NCI-H1694 treated with DMSO at 0.1 percent for 48 hours (cell line): ENCODE measurements at regions not wholly inside any gene's neighbourhood (a gene's known extent, or its start where the extent isn't known, plus 50 kb on each side); places are given as distances from the start of the nearest gene placed in this dataset.
"Not testable (repeated sequence)": the region's sequence is repeated elsewhere in the genome, so short reads cannot be mapped to it uniquely, and the experiment has no call there.

Source experiments
- DNase-seq: peaks from one replicate; lab custom pipeline; 2025; lab: John Stamatoyannopoulos, UW

DNA sequence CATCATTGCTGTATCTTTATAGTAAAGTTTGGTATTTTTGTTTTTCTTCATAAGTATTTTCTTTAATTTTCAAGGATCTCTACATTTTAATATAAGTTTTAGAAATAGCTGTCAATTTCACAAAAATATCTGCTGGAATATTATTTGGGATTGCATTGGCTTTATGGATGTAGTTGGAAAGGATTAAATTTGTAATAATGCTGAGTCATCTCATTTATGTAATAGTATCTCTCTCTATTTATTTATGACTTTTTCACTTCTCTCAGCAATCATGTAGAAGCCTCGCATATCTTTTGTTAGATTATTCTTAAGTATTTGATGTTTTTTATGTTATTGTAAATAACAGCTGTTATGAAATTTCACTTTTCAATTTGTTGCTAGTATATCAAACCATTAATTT is 223.1 kb upstream of the POGK start:
- no peak for DNase-seq

DNA sequence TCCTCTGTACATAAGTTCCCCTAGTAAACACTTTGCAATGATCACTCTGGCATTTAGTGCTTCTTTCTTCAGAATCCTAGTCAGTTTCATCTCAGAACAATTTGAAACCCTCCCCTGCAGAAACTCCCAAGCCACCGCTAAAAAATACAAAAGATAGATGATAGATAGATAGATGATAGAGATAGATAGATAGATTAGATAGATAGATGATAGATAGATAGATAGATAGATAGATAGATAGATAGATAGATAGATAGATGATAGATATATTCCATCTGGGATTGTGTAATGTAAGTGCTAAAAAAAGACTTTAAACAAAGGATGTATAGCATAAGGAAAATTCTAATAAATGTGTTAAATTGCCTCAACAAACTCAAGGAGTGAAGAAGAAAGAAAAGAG is 212.6 kb upstream of the POGK start:
- no peak for DNase-seq

DNA sequence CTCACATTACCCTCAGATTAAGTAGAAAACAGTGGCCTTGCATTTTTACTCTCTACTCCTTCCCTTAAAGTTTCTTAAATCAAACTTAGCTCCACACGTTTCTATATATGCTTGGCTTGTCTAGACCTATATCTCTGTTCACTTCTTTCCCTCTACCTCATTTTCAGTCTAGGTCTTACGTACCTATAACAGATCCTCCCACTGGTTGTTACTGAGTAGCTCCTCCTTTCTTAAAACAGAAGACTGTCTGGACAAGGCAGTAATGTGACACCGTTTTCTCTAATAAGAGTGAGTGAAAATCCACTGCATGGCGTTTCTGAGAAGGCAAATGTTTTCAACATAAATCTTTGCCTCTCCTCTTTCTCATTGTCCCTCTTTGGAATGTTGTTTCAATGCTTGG is 211.7 kb upstream of the POGK start:
- DNase-seq = no peak

DNA sequence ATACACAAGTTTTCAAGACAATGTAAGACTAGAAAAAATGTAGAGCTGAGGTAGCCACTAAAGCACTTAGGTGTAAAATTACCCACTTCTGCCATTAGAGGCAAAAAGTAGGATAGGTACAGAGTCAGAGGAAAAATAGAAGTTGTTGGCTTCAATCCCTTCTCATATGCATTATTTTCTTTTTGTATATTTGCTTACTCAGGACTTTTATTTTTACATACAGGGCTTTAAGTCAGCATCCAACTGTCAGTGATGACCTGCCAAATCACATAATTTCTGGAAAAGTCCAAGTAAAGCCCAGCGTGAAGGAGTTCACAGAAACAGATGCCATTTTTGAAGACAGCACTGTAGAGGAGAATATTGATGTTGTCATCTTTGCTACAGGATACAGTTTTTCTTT is 211.0 kb upstream of the POGK start:
- no peak for DNase-seq

DNA sequence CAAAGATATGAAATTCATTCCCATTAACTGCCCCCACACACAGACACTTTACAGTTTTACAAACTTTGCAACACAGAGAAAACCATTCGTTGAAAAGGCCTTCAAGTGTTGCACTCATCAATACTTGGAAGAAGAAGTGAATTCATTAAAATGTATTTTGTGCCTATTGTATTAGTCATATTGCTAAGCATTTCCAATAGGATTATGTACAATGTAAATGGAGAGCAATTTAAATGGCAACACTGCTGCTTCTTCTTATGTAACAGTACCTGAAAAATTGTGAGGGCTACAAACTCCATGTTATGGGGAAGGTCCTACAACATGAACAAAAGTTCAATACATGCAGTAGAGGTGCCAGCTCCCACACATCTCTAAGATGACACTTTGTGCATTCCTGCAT is 209.3 kb upstream of the POGK start:
- DNase-seq = no peak

DNA sequence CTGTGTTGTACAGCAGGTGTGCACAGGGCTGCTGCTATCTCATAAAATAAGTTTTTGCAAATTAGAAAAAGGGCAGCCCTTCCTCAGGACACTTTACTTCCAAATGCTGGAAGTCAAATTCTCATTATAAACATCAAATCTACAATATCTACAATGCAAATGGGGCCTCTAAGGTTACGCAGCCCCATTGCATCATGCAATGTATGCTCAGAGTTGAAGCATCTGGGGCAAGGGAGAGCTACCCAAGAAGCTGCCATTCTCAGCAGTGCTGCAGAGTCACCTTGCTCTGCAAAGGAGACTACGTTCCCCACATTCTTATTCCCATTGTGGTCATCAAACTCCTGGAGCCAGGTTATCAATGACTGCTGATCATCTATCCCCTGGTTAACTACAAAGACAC is 208.9 kb upstream of the POGK start:
- no peak for DNase-seq

DNA sequence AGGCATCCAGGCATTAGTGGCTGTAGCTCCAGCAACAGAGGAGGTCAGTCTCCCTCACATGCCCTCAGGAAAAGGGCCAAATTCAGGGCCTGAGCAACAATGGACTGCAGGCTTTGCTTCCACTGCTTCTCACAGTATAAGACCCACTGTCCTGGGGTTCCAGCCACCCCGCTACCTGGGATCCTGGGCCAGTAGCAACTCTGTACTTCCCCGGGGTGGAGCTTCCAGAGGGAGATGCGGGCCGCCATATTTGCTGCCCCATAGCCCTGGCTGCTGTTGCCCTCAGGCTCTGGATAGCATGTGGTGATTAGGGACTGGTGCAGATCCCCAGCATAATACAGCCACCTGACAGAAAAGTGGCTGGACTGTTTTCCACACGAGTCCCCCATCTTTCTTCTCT is 201.1 kb upstream of the POGK start:
- no peak for DNase-seq

DNA sequence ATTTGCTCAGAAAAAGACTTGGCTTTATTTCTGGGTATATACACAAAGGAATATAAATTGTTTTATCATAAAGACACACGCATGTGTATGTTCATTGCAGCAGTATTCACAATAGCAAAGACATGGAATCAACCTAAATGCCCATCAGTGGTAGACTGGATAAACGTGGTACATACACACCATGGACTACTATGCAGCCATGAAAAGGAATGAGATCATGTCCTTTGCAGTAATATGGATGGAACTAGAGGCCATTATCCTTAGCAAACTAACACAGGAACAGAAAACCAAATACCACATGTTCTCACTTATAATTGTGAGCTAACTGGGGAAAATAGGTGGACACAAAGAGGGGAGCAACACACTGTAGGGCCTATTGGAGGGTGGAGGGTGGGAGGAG is 182.0 kb upstream of the POGK start:
- DNase-seq = not testable (repeated sequence)

DNA sequence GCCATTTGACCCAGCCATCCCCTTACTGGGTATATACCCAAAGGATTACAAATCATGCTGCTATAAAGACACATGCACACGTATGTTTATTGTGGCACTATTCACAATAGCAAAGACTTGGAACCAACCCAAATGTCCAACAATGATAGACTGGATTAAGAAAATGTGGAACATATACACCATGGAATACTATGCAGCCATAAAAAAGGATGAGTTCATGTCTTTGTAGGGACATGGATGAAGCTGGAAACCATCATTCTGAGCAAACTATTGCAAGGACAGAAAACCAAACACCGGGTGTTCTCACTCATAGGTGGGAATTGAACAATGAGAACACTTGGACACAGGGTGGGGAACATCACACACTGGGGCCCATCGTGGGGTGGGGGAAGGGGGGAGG is 172.5 kb upstream of the POGK start:
- not testable (repeated sequence) for DNase-seq

DNA sequence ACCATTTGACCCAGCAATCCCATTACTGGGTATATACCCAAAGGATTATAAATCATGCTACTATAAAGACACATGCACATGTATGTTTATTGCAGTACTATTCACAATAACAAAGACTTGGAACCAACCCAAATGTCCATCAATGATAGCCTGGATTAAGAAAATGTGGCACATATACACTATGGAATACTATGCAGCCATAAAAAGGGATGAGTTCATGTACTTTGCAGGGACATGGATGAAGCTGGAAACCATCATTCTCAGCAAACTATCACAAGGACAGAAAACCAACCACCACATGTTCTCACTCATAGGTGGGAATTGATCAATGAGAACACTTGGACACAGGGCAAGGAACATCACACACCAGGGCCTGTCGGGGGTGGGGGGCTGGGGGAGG is 171.7 kb upstream of the POGK start:
- DNase-seq = not testable (repeated sequence)

DNA sequence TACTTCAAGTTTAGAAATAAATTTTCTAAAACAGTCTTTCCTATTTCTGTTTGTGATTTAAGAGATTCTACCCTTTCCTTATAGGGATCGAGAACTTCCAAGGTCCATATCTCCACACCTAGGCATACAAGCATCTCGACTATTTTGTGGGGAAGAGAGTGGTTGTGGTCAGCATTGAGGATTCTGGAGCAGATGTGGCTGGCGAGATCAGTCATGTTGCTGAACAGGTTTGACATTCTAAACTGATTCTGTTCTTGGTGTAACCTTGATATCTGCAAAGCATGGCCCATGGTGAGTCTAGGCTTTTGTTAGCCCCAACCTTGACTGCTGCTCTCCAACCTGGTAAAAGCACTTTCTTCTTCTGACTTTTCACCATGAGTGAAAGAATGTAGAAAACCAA is 167.6 kb upstream of the POGK start:
- no peak for DNase-seq

DNA sequence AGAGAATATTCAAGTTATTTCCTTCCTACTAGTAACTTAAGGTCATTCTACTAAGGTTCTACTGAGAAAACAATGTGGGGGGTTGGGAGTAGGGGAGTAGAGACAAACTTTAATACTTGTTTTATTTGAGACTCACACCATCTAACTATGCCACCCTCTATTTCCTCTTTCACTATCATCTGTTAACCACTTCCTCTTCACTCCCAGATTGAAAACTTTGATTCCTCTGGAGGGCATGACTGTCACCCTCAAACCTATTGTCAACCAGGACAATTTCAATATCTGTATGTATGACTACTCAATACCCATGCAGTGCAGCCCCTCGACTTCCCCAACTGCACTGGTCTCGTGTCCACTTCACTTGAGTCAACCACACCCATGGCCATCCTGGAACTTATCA is 165.6 kb upstream of the POGK start:
- no peak for DNase-seq

DNA sequence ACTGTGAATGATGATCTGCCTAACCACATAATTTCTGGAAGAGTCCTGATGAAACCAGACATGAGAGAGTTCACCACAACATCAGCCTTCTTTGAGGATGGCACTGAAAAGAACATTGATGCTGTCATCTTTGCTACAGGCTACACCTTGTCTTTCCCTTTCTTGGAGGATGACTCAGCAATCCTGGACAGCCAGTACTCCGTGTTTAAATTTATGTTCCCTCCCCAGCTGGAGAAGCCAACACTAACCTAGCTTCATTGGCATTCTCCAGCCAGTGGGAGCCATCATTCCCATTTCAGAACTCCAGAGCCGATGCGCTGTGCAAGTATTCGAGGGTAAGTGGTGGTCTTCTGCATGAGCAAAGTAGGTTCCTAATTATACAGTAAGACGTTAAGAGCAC is 164.1 kb upstream of the POGK start:
- no peak for DNase-seq

DNA sequence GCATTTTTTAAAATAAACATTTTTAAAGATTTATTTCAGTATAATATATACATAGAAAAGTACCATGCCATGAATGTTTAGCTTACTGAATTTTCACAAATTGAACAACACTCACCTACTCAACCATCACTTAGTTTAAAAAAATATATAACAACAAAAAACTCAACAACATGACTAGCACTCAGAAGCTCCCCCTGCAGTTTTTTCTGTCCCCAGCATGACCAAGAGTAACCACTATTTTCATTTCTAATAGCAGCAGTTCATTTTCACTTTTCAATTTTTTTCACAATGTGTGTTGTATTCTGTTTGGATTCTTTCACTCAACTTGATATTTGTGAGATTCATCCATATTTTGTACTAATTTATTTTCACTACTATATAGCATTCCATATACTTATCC is 162.3 kb upstream of the POGK start:
- DNase-seq = no peak

DNA sequence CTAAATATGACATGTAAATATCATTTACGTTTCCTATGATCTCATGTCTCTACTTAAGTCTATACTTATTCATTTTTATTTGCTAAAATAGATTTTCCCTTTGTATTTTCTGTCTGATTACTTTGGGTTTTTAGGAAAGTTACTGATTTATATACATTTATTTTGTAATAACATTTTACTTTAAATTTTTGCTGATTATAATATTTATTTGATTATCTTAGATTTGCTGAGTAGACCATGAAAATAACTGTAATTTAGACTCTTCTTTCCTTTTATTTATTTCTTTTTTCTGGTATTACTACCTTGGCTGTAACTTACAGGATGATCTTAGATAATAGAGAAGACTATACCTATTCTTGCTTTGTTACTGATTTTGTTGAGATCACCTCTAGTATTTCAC is 159.9 kb upstream of the POGK start:
- DNase-seq = no peak

DNA sequence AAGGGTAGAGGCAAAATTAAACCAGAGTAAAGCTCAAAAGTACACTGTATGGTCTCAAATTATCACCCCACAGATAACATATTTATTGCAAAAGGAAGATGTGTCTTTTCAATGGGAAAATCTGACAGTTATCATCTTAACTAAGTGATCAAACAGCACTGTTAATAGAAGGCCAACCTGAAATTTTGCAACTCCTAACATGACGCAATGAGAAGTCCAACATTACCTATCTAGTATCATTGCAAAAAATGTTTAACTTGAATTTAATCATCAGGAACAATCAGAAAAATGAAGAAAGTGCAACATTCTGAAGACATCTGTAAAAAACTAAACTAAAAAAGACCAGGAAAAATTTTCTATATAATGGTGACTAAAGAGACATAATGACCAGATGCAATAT is 156.7 kb upstream of the POGK start:
- no peak for DNase-seq

DNA sequence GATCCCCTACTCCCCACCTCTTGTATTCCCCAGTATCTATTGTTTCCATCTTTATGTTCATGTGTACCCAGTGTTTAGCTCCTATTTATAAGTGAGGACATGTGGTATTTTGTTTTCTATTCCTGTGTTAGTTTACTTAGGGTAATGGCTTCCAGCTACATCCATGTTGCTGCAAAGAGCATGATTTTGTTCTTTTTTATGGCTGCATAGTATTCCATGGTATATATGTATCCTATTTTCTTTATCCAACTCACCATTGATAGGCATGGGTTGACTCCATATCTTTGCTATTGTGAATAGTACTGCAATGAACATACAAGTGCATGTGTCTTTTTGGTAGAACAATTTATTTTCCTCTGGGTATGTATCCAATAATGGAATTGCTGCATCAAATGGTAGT is 154.6 kb upstream of the POGK start:
- not testable (repeated sequence) for DNase-seq

DNA sequence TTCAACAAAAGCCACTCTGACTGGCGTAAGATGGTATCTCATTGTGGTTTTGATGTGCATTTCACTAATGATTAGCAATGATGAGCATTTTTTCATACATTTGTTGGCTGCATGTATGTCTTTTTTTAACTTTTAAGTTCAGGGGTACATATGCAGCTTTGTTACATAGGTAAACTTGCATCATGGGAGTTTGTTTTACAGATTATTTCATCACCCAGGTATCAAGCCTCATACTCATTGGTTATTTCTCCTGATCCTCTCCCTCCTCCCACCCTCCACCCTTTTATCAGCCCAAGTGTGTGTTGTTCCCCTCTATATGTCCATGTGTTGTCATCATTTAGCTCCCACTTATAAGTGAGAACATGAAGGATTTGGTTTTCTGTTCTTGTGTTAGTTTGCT is 154.1 kb upstream of the POGK start:
- DNase-seq = no peak

DNA sequence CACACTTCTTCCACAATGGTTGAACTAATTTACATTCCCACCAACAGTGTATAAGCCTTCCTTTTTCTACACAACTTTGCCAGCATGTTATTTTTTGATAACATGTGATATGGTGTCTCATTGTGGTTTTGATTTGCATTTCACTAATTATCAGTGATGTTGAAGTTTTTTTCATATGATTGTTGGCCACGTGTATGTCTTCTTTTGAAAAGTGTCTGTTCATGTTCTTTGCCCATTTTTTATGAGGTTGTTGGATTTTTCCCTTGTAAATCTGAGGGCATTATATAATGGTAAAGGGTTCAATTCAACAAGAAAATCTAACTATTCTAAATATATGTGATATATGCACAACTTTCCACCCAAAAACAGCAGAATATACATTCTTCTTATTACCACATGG is 153.4 kb upstream of the POGK start:
- DNase-seq = not testable (repeated sequence)

DNA sequence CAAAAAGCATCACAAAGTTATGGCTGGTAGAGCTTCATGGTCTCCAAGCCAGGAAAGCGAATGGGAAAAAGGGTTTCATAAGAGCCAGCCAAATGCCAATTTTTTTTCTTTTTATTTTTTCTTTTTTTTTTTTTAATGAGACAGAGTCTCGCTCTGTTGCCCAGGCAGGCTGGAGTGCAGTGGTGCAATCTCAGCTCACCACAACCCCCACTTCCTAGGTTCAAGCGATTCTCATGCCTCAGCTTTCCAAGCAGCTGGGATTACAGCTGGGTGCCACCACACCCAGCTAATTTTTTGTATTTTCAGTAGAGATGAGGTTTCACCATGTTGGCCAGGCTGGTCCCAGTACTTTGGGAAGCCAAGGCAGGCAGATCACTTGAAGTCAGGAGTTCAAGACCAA is 148.7 kb upstream of the POGK start:
- DNase-seq = not testable (repeated sequence)

DNA sequence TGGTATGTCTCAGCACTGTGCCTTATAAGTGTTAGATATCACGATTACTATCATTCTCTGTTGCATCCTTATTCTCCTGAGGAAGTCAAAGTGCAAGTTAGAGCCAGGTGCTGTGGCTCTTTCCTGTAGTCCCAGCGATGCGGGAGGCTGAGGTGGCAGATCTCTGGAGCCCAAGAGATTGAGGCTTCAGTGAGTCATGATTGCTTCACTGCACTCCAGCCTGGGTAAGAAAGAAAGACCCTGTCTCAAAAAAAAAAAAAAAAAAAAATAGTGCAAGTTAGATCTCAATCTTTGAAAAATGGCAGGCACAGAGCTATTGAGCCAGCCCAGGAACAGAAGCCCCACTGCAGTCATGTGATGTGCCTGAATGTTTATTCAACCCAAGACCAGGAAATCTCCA is 147.8 kb upstream of the POGK start:
- DNase-seq = no peak

DNA sequence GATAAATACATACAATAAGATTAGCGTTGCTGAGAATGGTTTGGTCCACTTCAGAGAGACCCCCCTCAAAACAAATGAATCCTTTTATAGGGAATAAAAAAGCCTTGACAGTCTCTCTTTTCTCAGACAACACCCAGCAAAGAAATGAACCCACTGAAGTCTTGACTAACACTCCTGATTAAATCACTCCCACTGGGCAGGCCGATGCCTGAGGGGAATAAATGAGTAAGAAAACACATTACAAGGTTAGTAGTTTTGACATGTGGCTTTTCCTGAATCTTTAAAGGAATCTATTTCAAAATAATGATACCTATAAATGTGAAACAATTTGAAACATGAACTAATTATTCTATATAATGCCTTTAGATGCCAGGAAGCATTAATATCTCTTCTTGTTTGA is 146.9 kb upstream of the POGK start:
- DNase-seq = no peak

DNA sequence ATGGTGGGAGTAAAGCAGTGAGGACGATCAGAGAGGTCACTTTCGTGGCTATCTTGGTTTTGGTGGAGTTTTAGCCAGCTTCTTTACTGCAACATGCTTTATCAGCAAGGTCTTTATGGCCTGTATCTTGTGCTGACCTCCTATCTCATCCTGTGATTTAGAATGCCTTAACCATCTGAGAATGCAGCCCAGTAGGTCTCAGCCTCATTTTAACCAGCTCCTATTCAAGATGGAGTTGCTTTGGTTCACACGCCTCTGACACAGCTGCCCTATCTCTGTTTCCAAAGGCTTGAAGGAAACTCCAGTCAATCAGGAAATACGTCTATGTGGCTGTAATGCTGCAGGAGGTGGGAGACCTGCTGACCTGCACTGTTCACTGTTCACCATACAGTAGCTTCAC is 146.1 kb upstream of the POGK start:
- DNase-seq = no peak

DNA sequence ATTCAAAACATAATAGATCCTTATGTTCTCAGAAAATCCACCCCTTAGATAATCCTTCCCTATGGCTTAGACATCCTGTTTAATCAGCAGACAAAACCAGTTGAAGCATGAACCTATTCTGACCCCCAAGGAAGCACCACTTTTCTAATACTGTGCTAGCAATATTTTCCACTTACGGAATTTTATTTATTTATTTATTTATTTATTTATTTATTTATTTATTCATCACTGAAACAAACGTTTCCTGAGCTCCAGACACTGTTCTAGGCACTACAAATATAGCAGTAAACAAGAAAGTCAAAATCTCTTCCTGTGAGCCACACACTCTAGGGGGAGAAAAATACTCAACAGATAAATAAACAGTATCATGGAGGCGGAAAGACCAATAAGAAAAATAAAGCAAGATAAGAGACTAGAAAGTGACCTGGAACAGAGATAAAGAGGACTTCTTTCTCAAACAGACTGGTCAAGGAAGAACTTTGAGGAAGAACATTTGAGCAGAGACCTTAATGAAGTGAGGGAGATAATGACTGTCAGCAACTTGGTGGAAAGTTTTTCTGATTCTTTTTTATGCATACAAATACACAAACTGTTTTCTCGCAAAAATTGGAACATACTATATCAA is 145.5 kb upstream of the POGK start:
- no peak for DNase-seq

DNA sequence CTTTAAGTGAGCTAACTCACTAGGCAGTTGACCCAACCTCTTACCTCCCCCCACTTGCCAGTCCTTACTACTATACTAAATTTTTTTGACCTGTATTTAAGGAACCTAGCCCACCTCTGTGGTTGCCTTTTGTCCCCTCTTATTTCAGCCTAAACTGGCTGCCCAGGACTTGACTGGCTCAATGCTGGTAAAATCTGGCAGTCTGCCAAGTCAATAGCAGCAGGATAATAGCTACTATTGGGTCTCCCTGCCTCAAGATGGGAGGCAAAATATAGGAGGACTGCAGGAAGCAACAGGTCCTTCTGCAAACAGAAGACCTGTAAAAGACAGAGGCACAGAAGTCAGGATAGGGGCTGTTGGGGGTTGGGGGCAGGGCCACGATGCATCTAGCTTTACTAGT is 144.2 kb upstream of the POGK start:
- no peak for DNase-seq
